ENCODE measurements at regions not wholly inside any gene's neighbourhood (a gene's known extent, or its start where the extent isn't known, plus 50 kb on each side); places are given as distances from the start of the nearest gene placed in this dataset.
A peak's percentile ranks its signal among the peaks of the same experiment; 100 is the strongest.
"Not testable (repeated sequence)": the region's sequence is repeated elsewhere in the genome, so short reads cannot be mapped to it uniquely, and the experiment has no call there.

GRCh38 chrY:18997635-18998240, 224.2 kb upstream of the HSFY2 start:
- Mint-ChIP-seq H3K9me3 (ENCODE audit: unreplicated experiment) (no peaks in the 10 kb centered on the region), H3K27me3 (ENCODE audit: unreplicated experiment) (peaks cover 2% of the 10 kb centered on the region), H3K36me3 (ENCODE audit: low read depth, unreplicated experiment) (no peaks in the 10 kb centered on the region), H3K4me3 (ENCODE audit: unreplicated experiment) (no peak overlapping the region), H3K4me1 (ENCODE audit: unreplicated experiment) (no peaks in the 10 kb centered on the region), H3K27ac (ENCODE audit: unreplicated experiment) (no peak overlapping the region)
- TF ChIP-seq CTCF (IDR thresholded peaks at IDR 0.05; ENCODE audit: unreplicated experiment) = no peak
- no peak for DNase-seq (ENCODE audit: low spot score)

GRCh38 chrY:18993480-18993879, 219.9 kb upstream of the HSFY2 start:
- Mint-ChIP-seq H3K9me3 (ENCODE audit: unreplicated experiment) (no peaks in the 10 kb centered on the region), H3K4me1 (ENCODE audit: unreplicated experiment) (no peaks in the 10 kb centered on the region), H3K27me3 (ENCODE audit: unreplicated experiment) (peaks cover 2% of the 10 kb centered on the region), H3K36me3 (ENCODE audit: low read depth, unreplicated experiment) (no peaks in the 10 kb centered on the region), H3K4me3 (ENCODE audit: unreplicated experiment) (no peak overlapping the region), H3K27ac (ENCODE audit: unreplicated experiment) (no peak overlapping the region)
- DNase-seq (ENCODE audit: low spot score) = no peak
- no peak for TF ChIP-seq CTCF (IDR thresholded peaks at IDR 0.05; ENCODE audit: unreplicated experiment)

GRCh38 chrY:18992684-18993083, 219.1 kb upstream of the HSFY2 start:
- not testable (repeated sequence) for H3K9me3 Mint-ChIP-seq (ENCODE audit: unreplicated experiment); H3K36me3 Mint-ChIP-seq (ENCODE audit: low read depth, unreplicated experiment); H3K27ac Mint-ChIP-seq (ENCODE audit: unreplicated experiment); H3K4me3 Mint-ChIP-seq (ENCODE audit: unreplicated experiment); H3K27me3 Mint-ChIP-seq (ENCODE audit: unreplicated experiment); H3K4me1 Mint-ChIP-seq (ENCODE audit: unreplicated experiment)
- peak; percentile 3 for DNase-seq (ENCODE audit: low spot score)

GRCh38 chrY:18989356-18989755, 215.8 kb upstream of the HSFY2 start:
- Mint-ChIP-seq H3K36me3 (ENCODE audit: low read depth, unreplicated experiment) (no peaks in the 10 kb centered on the region), H3K27ac (ENCODE audit: unreplicated experiment) (no peak overlapping the region), H3K27me3 (ENCODE audit: unreplicated experiment) (peaks cover 2% of the 10 kb centered on the region), H3K9me3 (ENCODE audit: unreplicated experiment) (no peaks in the 10 kb centered on the region), H3K4me3 (ENCODE audit: unreplicated experiment) (no peak overlapping the region), H3K4me1 (ENCODE audit: unreplicated experiment) (no peaks in the 10 kb centered on the region)
- no peak for DNase-seq (ENCODE audit: low spot score)
- TF ChIP-seq CTCF (IDR thresholded peaks at IDR 0.05; ENCODE audit: unreplicated experiment) = no peak

GRCh38 chrY:18966001-18966400, 192.5 kb upstream of the HSFY2 start:
- Mint-ChIP-seq H3K27me3 (ENCODE audit: unreplicated experiment) (no peaks in the 10 kb centered on the region), H3K4me3 (ENCODE audit: unreplicated experiment) (no peak overlapping the region), H3K27ac (ENCODE audit: unreplicated experiment) (no peak overlapping the region), H3K4me1 (ENCODE audit: unreplicated experiment) (no peaks in the 10 kb centered on the region), H3K36me3 (ENCODE audit: low read depth, unreplicated experiment) (no peaks in the 10 kb centered on the region), H3K9me3 (ENCODE audit: unreplicated experiment) (no peaks in the 10 kb centered on the region)
- no peak for TF ChIP-seq CTCF (IDR thresholded peaks at IDR 0.05; ENCODE audit: unreplicated experiment)
- DNase-seq (ENCODE audit: low spot score) = no peak

Measured in endothelial cell (in vitro differentiated cells).